GM12872 (cell line): ENCODE measurements at regions not wholly inside any gene's neighbourhood (a gene's known extent, or its start where the extent isn't known, plus 50 kb on each side); places are given as distances from the start of the nearest gene placed in this dataset.

ENCODE experiments used
- TF ChIP-seq, protein P1 (sequence below): IDR thresholded peaks from 3 replicates; pipeline ENCODE4 v1.5.1; 2011; ENCODE audit warnings: low read depth, mild to moderate bottlenecking, low read length, moderate library complexity; ENCODE audit not compliant: insufficient read depth

DNA sequence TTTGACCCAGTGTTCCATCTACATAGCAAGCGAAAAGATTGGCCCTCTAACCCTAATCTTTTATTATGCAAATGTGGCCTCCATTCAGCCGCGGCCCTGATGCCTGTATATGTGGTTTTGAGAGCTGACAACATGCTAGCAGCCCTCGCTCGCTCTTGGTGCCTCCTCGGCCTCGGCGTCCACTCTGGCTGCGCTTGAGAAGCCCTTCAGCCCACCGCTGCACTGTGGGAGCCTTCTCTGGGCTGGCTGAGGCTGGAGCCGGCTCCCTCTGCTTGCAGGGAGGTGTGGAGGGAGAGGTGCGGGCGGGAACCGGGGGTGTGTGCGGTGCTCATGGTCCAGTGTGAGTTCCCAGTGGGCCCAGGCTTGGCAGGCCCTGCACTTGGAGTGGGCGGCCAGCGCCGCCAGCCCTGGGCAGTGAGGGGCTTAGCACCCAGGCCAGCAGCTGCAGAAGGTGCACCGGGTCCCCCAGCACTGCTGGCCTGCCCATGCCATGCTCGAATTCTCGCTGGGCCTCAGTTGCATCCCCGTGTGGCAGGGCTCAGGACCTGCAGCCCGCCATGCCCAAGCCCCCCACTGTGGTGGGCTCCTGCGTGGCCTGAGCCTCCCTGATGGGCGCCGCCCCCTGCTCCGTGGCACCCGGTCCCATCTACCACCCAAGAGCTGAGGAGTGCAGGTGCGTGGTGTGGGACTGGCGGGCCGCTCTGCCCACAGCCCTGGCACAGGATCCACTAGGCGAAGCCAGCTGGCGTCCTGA lies 757.5 kb upstream of the CTNND2 start:
- TF ChIP-seq, protein P1, sequence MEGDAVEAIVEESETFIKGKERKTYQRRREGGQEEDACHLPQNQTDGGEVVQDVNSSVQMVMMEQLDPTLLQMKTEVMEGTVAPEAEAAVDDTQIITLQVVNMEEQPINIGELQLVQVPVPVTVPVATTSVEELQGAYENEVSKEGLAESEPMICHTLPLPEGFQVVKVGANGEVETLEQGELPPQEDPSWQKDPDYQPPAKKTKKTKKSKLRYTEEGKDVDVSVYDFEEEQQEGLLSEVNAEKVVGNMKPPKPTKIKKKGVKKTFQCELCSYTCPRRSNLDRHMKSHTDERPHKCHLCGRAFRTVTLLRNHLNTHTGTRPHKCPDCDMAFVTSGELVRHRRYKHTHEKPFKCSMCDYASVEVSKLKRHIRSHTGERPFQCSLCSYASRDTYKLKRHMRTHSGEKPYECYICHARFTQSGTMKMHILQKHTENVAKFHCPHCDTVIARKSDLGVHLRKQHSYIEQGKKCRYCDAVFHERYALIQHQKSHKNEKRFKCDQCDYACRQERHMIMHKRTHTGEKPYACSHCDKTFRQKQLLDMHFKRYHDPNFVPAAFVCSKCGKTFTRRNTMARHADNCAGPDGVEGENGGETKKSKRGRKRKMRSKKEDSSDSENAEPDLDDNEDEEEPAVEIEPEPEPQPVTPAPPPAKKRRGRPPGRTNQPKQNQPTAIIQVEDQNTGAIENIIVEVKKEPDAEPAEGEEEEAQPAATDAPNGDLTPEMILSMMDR, result no peak

DNA sequence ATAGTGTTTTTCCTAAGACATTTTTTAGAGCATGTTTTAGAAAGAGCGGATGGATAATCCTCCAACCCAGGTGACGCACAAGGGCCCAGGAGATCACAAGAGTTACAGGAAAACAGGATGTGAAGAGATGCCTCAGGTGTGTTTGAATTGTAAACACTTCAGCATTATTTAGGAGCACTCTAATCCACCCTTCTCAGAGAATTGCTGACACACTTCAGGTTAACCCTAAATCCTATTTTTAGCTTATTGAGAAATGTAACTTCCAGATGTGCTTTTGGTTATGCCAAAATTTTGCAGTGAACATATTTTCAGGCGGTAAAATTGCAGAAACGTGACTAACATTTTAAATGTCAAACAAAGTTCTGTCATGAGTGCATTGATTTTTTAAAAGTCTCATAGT lies 755.4 kb upstream of the CTNND2 start:
- TF ChIP-seq, protein P1, result no peak

DNA sequence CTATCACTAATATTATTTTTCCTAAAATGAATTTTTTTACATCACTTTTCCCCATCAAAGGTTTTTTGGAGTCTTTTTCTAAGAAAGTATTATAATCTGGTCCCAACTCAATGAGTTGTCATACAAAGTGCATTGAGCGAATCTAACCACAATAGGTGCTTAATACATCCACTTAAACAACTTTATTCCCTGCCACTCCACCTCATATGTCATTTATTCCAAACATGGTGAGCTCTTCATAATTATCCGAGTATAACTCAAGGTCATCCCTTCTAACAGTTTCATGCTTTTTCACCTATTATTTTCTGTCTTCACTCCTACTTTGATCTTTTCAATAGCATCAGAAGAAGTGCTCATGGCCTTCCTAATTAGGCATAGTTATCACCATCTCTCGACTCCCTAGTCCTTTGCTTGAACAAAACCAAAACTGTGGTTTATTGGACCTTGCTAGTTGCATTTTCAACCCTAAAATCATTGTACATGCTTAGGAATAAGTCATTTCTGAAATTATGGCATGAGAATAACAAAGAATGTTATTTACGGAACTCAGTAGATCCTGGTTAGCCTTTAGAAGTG lies 754.7 kb upstream of the CTNND2 start:
- TF ChIP-seq, protein P1, result no peak

DNA sequence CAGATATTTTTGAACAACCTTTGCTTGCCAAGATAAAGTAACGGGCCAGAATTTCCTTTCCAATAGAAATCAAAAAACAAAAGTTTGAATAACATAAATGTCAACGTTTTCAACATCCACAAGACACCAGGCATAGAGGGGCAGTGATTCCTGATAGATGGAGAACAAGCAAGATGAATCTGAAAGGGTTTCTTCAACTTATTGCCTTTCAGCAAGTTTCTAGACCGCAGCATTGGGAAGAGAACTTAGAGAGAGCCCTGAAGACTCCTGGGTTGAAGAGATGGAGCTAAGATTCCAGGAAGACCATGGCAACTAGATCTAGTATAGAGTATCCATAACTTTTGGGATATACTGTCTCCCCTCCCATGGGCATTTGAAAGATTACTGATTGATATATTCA lies 751.4 kb upstream of the CTNND2 start:
- TF ChIP-seq, protein P1, result no peak

DNA sequence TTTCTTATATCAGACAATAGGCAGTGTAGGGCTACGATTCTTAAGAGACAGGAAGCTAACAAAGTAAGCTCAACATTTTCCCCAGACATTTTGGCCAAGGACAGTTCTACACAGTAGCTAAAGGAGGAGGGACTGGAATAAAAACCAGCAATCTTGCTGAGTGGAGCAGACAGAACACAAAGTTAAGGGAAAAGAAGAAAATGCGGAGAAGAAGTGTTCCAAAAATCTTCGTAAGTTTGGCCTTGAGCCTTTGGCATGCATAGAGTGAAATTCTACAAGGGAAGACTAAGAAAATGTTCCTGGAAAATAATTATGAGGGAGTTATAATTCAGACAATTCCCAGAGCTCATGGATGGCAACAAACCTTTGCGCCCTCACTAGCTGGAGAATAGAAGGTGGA lies 748.0 kb upstream of the CTNND2 start:
- TF ChIP-seq, protein P1, result no peak

DNA sequence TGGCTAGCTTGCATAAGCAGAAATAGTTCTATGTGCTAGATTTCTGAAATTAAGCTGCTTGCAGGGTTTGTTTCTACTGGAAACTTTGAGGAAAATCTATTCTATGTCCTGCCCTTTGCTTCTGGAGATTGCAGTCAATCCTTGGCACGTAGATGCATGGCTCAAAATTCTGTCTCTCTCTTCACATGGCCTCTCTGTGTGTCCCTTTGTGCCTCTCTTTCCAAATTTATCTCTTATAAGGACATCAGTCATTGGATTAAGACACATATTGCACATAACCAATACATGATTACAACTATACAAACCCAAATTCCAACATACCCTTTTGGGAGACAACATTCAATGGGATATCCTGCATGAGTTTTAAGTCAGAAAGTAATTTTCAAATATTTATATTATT lies 744.3 kb upstream of the CTNND2 start:
- TF ChIP-seq, protein P1, result no peak

DNA sequence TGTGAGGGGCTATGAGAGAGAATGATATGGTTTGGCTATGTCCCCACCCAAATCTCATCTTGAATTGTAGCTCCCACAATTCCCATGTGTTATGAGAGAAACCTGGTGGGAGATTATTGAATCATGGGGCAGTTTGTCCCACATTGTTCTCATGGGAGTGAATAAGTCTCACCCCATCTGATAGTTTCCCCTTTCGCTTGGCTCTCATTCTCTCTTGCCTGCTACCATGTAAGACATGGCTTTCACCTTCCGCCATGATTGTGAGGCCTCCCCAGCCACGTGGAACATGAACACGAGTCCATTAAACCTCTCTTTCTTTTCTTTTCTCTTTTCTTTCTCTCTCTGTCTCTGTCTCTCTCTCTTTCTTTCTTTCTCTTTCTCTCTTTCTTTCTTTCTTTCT lies 743.4 kb upstream of the CTNND2 start:
- TF ChIP-seq, protein P1, result no peak
